ENCODE measurements at regions not wholly inside any gene's neighbourhood (a gene's known extent, or its start where the extent isn't known, plus 50 kb on each side); places are given as distances from the start of the nearest gene placed in this dataset.

DNA sequence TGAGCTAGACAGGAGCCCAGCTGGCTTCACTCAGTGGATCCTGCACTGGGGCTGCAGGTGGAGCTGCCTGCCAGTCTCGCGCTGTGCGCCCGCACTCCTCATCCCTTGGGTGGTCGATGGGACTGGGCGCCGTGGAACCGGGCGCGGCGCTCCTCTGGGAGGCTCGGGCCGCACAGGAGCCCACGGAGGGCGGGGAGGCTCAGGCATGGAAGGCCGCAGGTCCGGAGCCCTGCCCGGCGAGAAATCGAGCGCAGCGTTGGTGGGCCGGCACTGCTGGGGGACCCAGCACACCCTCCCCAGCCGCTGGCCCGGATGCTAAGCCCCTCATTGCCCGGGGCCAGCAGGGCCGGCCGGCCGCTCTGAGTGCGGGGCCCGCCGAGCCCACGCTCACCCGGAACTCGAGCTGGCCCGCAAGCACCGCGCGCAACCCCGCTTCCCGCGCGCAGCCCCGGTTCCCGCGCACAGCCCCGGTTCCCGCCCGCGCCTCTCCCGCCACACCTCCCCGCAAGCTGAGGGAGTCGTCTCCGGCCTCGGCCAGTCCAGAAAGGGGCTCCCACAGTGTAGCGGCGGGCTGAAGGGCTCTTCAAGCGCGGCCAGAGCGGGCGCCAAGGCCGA is 1130.5 kb upstream of the FLRT2 start:
- H3K9me3 ChIP-seq, result no peaks in the 10 kb centered on the region
- no peak overlapping the region for H3K27ac ChIP-seq
- no peaks in the 10 kb centered on the region for H3K4me1 ChIP-seq (ENCODE audit: control insufficient read depth in 1 of 2, insufficient read depth in 1 of 2, low read depth in 1 of 2, low read length in 1 of 2)
- H3K36me3 ChIP-seq, result no peaks in the 10 kb centered on the region
- TF ChIP-seq, protein P1, sequence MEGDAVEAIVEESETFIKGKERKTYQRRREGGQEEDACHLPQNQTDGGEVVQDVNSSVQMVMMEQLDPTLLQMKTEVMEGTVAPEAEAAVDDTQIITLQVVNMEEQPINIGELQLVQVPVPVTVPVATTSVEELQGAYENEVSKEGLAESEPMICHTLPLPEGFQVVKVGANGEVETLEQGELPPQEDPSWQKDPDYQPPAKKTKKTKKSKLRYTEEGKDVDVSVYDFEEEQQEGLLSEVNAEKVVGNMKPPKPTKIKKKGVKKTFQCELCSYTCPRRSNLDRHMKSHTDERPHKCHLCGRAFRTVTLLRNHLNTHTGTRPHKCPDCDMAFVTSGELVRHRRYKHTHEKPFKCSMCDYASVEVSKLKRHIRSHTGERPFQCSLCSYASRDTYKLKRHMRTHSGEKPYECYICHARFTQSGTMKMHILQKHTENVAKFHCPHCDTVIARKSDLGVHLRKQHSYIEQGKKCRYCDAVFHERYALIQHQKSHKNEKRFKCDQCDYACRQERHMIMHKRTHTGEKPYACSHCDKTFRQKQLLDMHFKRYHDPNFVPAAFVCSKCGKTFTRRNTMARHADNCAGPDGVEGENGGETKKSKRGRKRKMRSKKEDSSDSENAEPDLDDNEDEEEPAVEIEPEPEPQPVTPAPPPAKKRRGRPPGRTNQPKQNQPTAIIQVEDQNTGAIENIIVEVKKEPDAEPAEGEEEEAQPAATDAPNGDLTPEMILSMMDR (IDR thresholded peaks at IDR 0.05), result no peak
- no peak overlapping the region for H3K4me3 ChIP-seq (ENCODE audit: low read depth in 1 of 2, low read length in 1 of 2)
- no peaks in the 10 kb centered on the region for H3K27me3 ChIP-seq

DNA sequence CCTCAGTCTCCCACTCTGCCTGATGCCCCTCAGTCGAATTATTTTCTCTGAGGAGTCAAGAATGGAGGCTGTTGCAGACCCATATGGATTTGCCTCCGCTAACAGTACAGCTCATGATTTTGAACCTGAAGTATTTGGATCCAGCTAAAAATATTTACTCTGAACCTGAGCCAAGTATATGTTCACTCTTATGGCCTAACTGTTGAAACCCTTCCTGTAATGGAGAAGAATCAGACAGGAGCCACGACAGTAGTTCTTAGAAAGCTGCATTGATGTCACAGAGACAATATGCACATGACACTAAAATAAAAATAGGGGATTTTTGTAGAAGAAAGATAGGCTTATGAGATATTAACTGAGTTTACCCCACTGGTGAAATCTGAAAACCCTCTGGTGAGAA is 1128.3 kb upstream of the FLRT2 start:
- TF ChIP-seq, protein P1 (IDR thresholded peaks at IDR 0.05), result no peak
- Histone ChIP-seq H3K4me1 (ENCODE audit: control insufficient read depth in 1 of 2, insufficient read depth in 1 of 2, low read depth in 1 of 2, low read length in 1 of 2) (no peaks in the 10 kb centered on the region), H3K36me3 (no peaks in the 10 kb centered on the region), H3K4me3 (ENCODE audit: low read depth in 1 of 2, low read length in 1 of 2) (no peak overlapping the region), H3K27ac (no peak overlapping the region), H3K9me3 (no peaks in the 10 kb centered on the region), H3K27me3 (no peaks in the 10 kb centered on the region)

DNA sequence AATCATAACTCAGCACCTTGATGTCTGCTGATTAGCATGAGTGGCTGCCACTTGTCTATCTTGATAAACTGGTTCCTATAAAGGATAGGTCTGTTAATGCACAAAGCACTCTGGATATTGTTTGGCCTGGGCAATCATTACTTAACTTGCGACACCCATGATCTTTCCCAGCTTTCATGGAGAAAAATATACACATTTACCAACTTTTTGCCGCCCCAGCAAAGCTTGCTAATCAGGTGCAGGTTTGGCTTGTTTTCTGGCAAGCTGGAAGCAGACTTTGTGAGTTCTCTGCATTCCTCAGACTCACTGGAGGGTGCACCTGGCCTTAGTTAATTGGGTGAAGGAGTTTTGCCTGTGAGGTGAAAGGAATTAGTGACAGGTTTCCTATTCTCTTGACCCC is 1126.4 kb upstream of the FLRT2 start:
- Histone ChIP-seq H3K9me3 (no peaks in the 10 kb centered on the region), H3K36me3 (no peaks in the 10 kb centered on the region), H3K4me1 (ENCODE audit: control insufficient read depth in 1 of 2, insufficient read depth in 1 of 2, low read depth in 1 of 2, low read length in 1 of 2) (no peaks in the 10 kb centered on the region), H3K27me3 (no peaks in the 10 kb centered on the region), H3K27ac (no peak overlapping the region), H3K4me3 (ENCODE audit: low read depth in 1 of 2, low read length in 1 of 2) (no peak overlapping the region)
- TF ChIP-seq, protein P1 (IDR thresholded peaks at IDR 0.05), result no peak

DNA sequence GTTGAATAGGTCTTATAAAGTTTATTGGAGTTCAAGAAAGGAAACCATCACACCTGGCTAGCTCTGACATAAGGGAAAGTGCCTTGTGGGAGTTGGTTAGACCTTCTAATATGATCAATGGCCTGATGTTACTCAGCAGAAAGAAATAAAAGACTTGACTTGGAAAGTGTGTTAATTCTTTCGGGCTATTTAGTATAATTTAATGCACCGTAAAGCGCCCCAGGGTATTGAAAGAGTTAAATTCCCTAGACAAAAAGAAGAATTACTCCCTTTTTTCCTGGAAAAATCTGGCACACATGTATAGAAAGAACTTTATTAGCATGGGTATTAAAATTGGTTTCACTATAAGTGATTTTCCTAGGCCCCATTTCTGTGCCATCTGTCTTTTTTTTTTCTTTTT is 1125.7 kb upstream of the FLRT2 start:
- TF ChIP-seq, protein P1 (IDR thresholded peaks at IDR 0.05), result no peak
- H3K36me3 ChIP-seq, result no peaks in the 10 kb centered on the region
- H3K4me1 ChIP-seq (ENCODE audit: control insufficient read depth in 1 of 2, insufficient read depth in 1 of 2, low read depth in 1 of 2, low read length in 1 of 2), result no peaks in the 10 kb centered on the region
- no peaks in the 10 kb centered on the region for H3K9me3 ChIP-seq
- H3K27me3 ChIP-seq, result no peaks in the 10 kb centered on the region
- no peak overlapping the region for H3K4me3 ChIP-seq (ENCODE audit: low read depth in 1 of 2, low read length in 1 of 2)
- H3K27ac ChIP-seq, result no peak overlapping the region

DNA sequence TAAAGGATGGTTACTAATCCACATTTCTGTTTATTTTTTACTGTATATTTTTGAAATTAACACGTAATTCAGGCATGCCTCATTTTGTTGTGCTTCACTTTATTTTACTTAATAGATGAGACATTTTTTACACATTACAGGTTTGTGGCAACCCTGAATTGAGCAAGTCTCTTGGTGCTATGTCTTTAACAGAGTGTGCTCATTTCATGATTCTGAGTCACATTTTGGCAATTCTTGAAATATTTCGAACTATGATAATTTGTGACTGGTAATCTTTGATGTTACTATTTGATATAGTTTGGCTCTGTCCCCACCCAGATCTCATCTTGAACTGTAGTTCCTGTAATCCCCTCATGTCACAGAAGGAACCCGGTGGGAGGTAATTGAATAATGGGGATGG is 1120.5 kb upstream of the FLRT2 start:
- TF ChIP-seq, protein P1 (IDR thresholded peaks at IDR 0.05), result no peak
- H3K27ac ChIP-seq, result no peak overlapping the region
- no peaks in the 10 kb centered on the region for H3K27me3 ChIP-seq
- no peaks in the 10 kb centered on the region for H3K36me3 ChIP-seq
- no peak overlapping the region for H3K4me3 ChIP-seq (ENCODE audit: low read depth in 1 of 2, low read length in 1 of 2)
- no peaks in the 10 kb centered on the region for H3K9me3 ChIP-seq
- H3K4me1 ChIP-seq (ENCODE audit: control insufficient read depth in 1 of 2, insufficient read depth in 1 of 2, low read depth in 1 of 2, low read length in 1 of 2), result no peaks in the 10 kb centered on the region

DNA sequence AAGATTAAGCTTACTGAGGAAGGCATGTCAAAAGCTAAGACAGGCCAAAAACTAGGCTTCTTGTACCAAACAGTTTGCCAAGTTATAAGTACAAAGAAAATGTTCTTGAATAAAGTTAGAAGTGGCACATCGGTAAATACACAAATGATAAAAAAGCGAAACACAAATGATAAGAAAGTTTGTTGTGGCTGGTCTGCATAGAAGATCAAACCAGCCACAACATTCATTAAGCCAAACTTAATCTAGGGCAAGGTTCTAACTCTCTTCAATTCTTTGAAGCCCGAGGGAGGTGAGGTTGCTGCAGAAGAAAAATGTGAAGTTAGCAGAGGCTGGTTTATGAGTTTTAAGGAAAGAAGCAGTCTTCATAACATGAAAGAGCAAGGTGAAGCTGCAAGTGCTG is 1119.6 kb upstream of the FLRT2 start:
- no peaks in the 10 kb centered on the region for H3K27me3 ChIP-seq
- no peaks in the 10 kb centered on the region for H3K36me3 ChIP-seq
- H3K4me1 ChIP-seq (ENCODE audit: control insufficient read depth in 1 of 2, insufficient read depth in 1 of 2, low read depth in 1 of 2, low read length in 1 of 2), result no peaks in the 10 kb centered on the region
- no peak overlapping the region for H3K4me3 ChIP-seq (ENCODE audit: low read depth in 1 of 2, low read length in 1 of 2)
- TF ChIP-seq, protein P1 (IDR thresholded peaks at IDR 0.05), result no peak
- H3K27ac ChIP-seq, result no peak overlapping the region
- no peaks in the 10 kb centered on the region for H3K9me3 ChIP-seq
